Bronchial epithelial cell (primary cell): ENCODE measurements at regions not wholly inside any gene's neighbourhood (a gene's known extent, or its start where the extent isn't known, plus 50 kb on each side); places are given as distances from the start of the nearest gene placed in this dataset.
A peak's percentile ranks its signal among the peaks of the same experiment; 100 is the strongest.
"Not testable (repeated sequence)": the region's sequence is repeated elsewhere in the genome, so short reads cannot be mapped to it uniquely, and the experiment has no call there.

Source experiments
- DNase-seq: peaks from one replicate; pipeline ENCODE4 v3.0.0-alpha.2; 2010; ENCODE audit warnings: low read depth
- FAIRE-seq: peaks from 2 replicates; lab custom pipeline; 2011; peaks lifted over from hg19 to GRCh38; lab: Jason Lieb, UNC
- H3K27me3 ChIP-seq: 2 replicates; pipeline ENCODE4 v1.5.1; 2011; ENCODE audit warnings: low read length; ENCODE audit not compliant: control insufficient read depth, insufficient read depth
- H3K36me3 ChIP-seq: 2 replicates; pipeline ENCODE4 v1.5.1; 2011; ENCODE audit warnings: low read length; ENCODE audit not compliant: control insufficient read depth, insufficient read depth
- H3K4me3 ChIP-seq: 2 replicates; pipeline ENCODE4 v1.5.1; 2011; ENCODE audit warnings: mild to moderate bottlenecking, low read depth, low read length, control low read depth
- CTCF ChIP-seq: IDR thresholded peaks from 2 replicates; pipeline ENCODE4 v1.5.1; 2011; ENCODE audit warnings: mild to moderate bottlenecking, moderate library complexity, low read length, control low read depth, inconsistent platforms; ENCODE audit not compliant: insufficient read depth, severe bottlenecking

GRCh38 chr6:92648364-92649086 lies 770.8 kb downstream of the EPHA7 start:
- no peak for TF ChIP-seq CTCF
- H3K27me3 ChIP-seq = no peaks in the 10 kb centered on the region
- FAIRE-seq (no peak), DNase-seq (no peak)
- H3K4me3 ChIP-seq = no peak overlapping the region
- no peaks in the 10 kb centered on the region for H3K36me3 ChIP-seq

GRCh38 chr6:92647630-92648029 lies 771.7 kb downstream of the EPHA7 start:
- no peak for FAIRE-seq
- Histone ChIP-seq H3K4me3 (no peak overlapping the region), H3K36me3 (no peaks in the 10 kb centered on the region), H3K27me3 (no peaks in the 10 kb centered on the region)
- TF ChIP-seq CTCF = no peak
- DNase-seq = peak; percentile 52

- not testable (repeated sequence) for FAIRE-seq, H3K4me3 ChIP-seq, DNase-seq, H3K36me3 ChIP-seq, H3K27me3 ChIP-seq
- TF ChIP-seq CTCF = peak; percentile 32
Measured at GRCh38 chr6:92644104-92644791, 775.1 kb downstream of the EPHA7 start.

GRCh38 chr6:92635553-92636153 lies 783.7 kb downstream of the EPHA7 start:
- FAIRE-seq (no peak), DNase-seq (no peak)
- H3K4me3 ChIP-seq = no peak overlapping the region
- no peaks in the 10 kb centered on the region for H3K36me3 ChIP-seq
- no peaks in the 10 kb centered on the region for H3K27me3 ChIP-seq
- no peak for TF ChIP-seq CTCF

GRCh38 chr6:92634561-92634960 lies 784.8 kb downstream of the EPHA7 start:
- no peak for TF ChIP-seq CTCF
- FAIRE-seq (no peak), DNase-seq (no peak)
- Histone ChIP-seq H3K27me3 (no peaks in the 10 kb centered on the region), H3K4me3 (no peak overlapping the region), H3K36me3 (no peaks in the 10 kb centered on the region)
